HepG2 (cell line): ENCODE measurements at regions not wholly inside any gene's neighbourhood (a gene's known extent, or its start where the extent isn't known, plus 50 kb on each side); places are given as distances from the start of the nearest gene placed in this dataset.

ENCODE experiments used
- ATAC-seq: fragments of 200-7000 bp; cut with Tn5 transposase; 3 replicates; pipeline ENCODE4 v1.9.1; 2020; ENCODE audit warnings: mild to moderate bottlenecking, moderate library complexity
- BruUV-seq: library from RNA; stranded (reverse); fragments of 400-500 nt; replicated peaks from 2 replicates; lab custom pipeline; 2021; lab: Mats Ljungman, UMichigan
- CTCF ChIA-PET: fragments of 300-600 bp; formaldehyde crosslinking; extraction: SDS; loops from one replicate; lab custom pipeline; 2021; ENCODE audit warnings: low total read pairs, inconsistent platforms, low intra/inter-chr PET ratio; lab: Yijun Ruan, JAX
- POLR2A ChIA-PET: fragments of 350-600 bp; sonication (Branson Sonifier 250); formaldehyde crosslinking; loops from one replicate; lab custom pipeline; 2020; ENCODE audit warnings: antibody characterized with exemption, inconsistent platforms; lab: Yijun Ruan, JAX
- DNase-seq: peaks from one replicate; pipeline ENCODE4 v3.0.0-alpha.2; 2015; ENCODE audit warnings: low spot score
- FAIRE-seq: peaks from 3 replicates; lab custom pipeline; 2011; peaks lifted over from hg19 to GRCh38; lab: Jason Lieb, UNC
- H2AFZ ChIP-seq: one replicate; pipeline ENCODE4 v1.6.1; 2011; ENCODE audit warnings: low read length, inconsistent platforms
- H3K27ac ChIP-seq: fragments of 300-600 bp; 3 replicates; pipeline ENCODE4 v1.8.0; 2011; ENCODE audit warnings: mixed run types, mild to moderate bottlenecking, mixed read lengths, low read length, inconsistent platforms; ENCODE audit not compliant: insufficient read depth; ENCODE audit errors: extremely low read length
- H3K27me3 ChIP-seq, 2 experiments: fragments of 200-600 bp in 1 of 2; 2 replicates in 1 of 2; 3 replicates in 1 of 2; pipeline versions ENCODE4 v1.6.0 to v1.8.0; 2011; ENCODE audit warnings: low read length in 2 of 2, mild to moderate bottlenecking in 2 of 2, moderate library complexity in 2 of 2, inconsistent platforms in 1 of 2; ENCODE audit not compliant: insufficient read depth in 2 of 2, control insufficient read depth in 1 of 2
- H3K36me3 ChIP-seq, 2 experiments: fragments of 200-600 bp in 1 of 2; replicated peaks in 1 of 2; 2 replicates in 1 of 2; 3 replicates in 1 of 2; pipeline versions ENCODE4 v1.5.1 to v1.8.0; 2011; ENCODE audit warnings: low read length in 2 of 2, inconsistent platforms in 1 of 2; ENCODE audit not compliant: insufficient read depth in 2 of 2, control insufficient read depth in 1 of 2
- H3K4me1 ChIP-seq: 2 replicates; pipeline ENCODE4 v1.5.1; 2012; ENCODE audit warnings: low read length, inconsistent platforms; ENCODE audit not compliant: insufficient read depth
- H3K4me2 ChIP-seq: 2 replicates; pipeline ENCODE4 v1.6.0; 2011; ENCODE audit warnings: low read depth, low read length, inconsistent platforms
- H3K4me3 ChIP-seq, 3 experiments: fragments of 200-600 bp in 1 of 3; sonication (generic), shearing (Covaris generic) in 1 of 3; replicated peaks in 1 of 3; 2 replicates each; pipeline ENCODE4 v1.5.1; 2011 to 2016; ENCODE audit warnings: low read length in 3 of 3, inconsistent platforms in 2 of 3, low read depth in 2 of 3, mild to moderate bottlenecking in 2 of 3, control low read depth in 1 of 3, mixed read lengths in 1 of 3; ENCODE audit not compliant: insufficient read depth in 1 of 3
- H3K79me2 ChIP-seq: one replicate; pipeline ENCODE4 v1.6.1; 2011; ENCODE audit warnings: low read length, inconsistent platforms; ENCODE audit not compliant: insufficient read depth
- H3K9ac ChIP-seq: 2 replicates; pipeline ENCODE4 v1.6.0; 2011; ENCODE audit warnings: mild to moderate bottlenecking, low read depth, low read length, inconsistent platforms; ENCODE audit not compliant: insufficient read depth
- H3K9me3 ChIP-seq: 2 replicates; pipeline ENCODE4 v1.5.1; 2012; ENCODE audit warnings: mild to moderate bottlenecking, low read length
- H4K20me1 ChIP-seq: 2 replicates; pipeline ENCODE4 v1.6.0; 2011; ENCODE audit warnings: inconsistent platforms, mild to moderate bottlenecking, low read length, moderate library complexity; ENCODE audit not compliant: insufficient read depth
- CBFB ChIP-seq: sonication (generic); formaldehyde crosslinking; IDR thresholded peaks from 2 replicates; pipeline ENCODE4 v1.4.0; 2020; ENCODE audit warnings: missing genetic modification reagents
- DDIT3 ChIP-seq: sonication (generic); formaldehyde crosslinking; IDR thresholded peaks from 2 replicates; pipeline ENCODE4 v1.4.0; 2020; ENCODE audit warnings: mild to moderate bottlenecking, missing genetic modification reagents
- FOSL2 ChIP-seq: sonication (generic); formaldehyde crosslinking; IDR thresholded peaks from 2 replicates; pipeline ENCODE4 v1.4.0; 2020; ENCODE audit warnings: missing genetic modification reagents
- WGBS: methylation state at CpG from one replicate; pipeline ENCODE4 v1.1.6; 2017; ENCODE audit warnings: low lambda C conversion rate; 5-methylcytosine and 5-hydroxymethylcytosine counted together
- in situ Hi-C: cut with HindIII; loops from 2 replicates; pipeline ENCODE4 v1.10.0; 2017; ENCODE audit warnings: low pct_unique_long_range_greater_than_20kb; ENCODE audit not compliant: extremely low pct_ligation_motif_present
- intact Hi-C: fragments of 100-400 bp; cut with micrococcal nuclease; formaldehyde crosslinking; loops from one replicate; pipeline ENCODE4 v1.10.0; 2022; ENCODE audit not compliant: unreplicated experiment

GRCh38 chr1:5632814-5633213, 359.4 kb downstream of the NPHP4 start:
- FAIRE-seq (no peak), ATAC-seq (no peak), DNase-seq (no peak)
- H3K36me3 ChIP-seq = no peaks in the 10 kb centered on the region
- H3K4me3 ChIP-seq = no peak overlapping the region
- no peak overlapping the region for H3K27ac ChIP-seq
- no peaks in the 10 kb centered on the region for H4K20me1 ChIP-seq
- ChIA-PET POLR2A (no interaction called here), CTCF (no interaction called here)
- no peaks in the 10 kb centered on the region; a peak in 1 of 5 replicates for H3K27me3 ChIP-seq
- no peaks in the 10 kb centered on the region for H3K4me1 ChIP-seq
- intact Hi-C loops (loop anchor here (10.0 kb wide), 1 partner anchor 342 kb away; no protein-coding TSS in a partner anchor), in situ Hi-C loops (no loop called here)
- H2AFZ ChIP-seq = no peak overlapping the region
- H3K4me2 ChIP-seq = no peak overlapping the region
- TF ChIP-seq DDIT3 = no peak
- H3K9ac ChIP-seq = no peak overlapping the region
- H3K9me3 ChIP-seq = no peaks in the 10 kb centered on the region
- whole genome bisulfite sequencing = 39% methylated on average over 10 of the region's 10 CpGs
- H3K79me2 ChIP-seq = no peaks in the 10 kb centered on the region
- BruUV-seq = no TSS peak

- H3K79me2 ChIP-seq = no peaks in the 10 kb centered on the region
- FAIRE-seq (no peak), ATAC-seq (no peak), DNase-seq (no peak)
- H2AFZ ChIP-seq = no peak overlapping the region
- no peak overlapping the region for H3K4me3 ChIP-seq
- H3K27ac ChIP-seq = no peak overlapping the region
- H3K9me3 ChIP-seq = no peaks in the 10 kb centered on the region
- 25% methylated on average over 4 of the region's 4 CpGs for WGBS
- intact Hi-C loops = loop anchor here (10.0 kb wide), 1 partner anchor 343 kb away; no protein-coding TSS in a partner anchor
- CTCF ChIA-PET = no interaction called here
- POLR2A ChIA-PET = no interaction called here
- TF ChIP-seq CBFB (CRISPR knock-in tag) = no peak
- TF ChIP-seq FOSL2 = 0 out of 2 replicates have a peak, but pooled peaks have one; percentile 16
- BruUV-seq = no TSS peak
- in situ Hi-C loops = no loop called here
- no peaks in the 10 kb centered on the region for H4K20me1 ChIP-seq
- H3K4me2 ChIP-seq = no peak overlapping the region
- no peaks in the 10 kb centered on the region for H3K4me1 ChIP-seq
- no peaks in the 10 kb centered on the region for H3K36me3 ChIP-seq
- no peaks in the 10 kb centered on the region; a peak in 1 of 5 replicates for H3K27me3 ChIP-seq
- H3K9ac ChIP-seq = no peak overlapping the region
Measured at GRCh38 chr1:5632224-5632623, 360.0 kb downstream of the NPHP4 start.
